HEK293T (cell line): ENCODE measurements at regions not wholly inside any gene's neighbourhood (a gene's known extent, or its start where the extent isn't known, plus 50 kb on each side); places are given as distances from the start of the nearest gene placed in this dataset.

Source experiments
- BHLHE40 ChIP-seq: fragments of 450-650 bp; IDR thresholded peaks from 2 replicates; pipeline ENCODE4 v1.6.1; 2016; ENCODE audit warnings: mild to moderate bottlenecking, moderate library complexity, borderline replicate concordance
- ELF4 ChIP-seq: fragments of 450-650 bp; IDR thresholded peaks from 2 replicates; pipeline ENCODE4 v1.6.1; 2017; ENCODE audit warnings: antibody characterized with exemption
- FOXA1 ChIP-seq: fragments of 450-650 bp; IDR thresholded peaks from 2 replicates; pipeline ENCODE4 v1.6.1; 2016; ENCODE audit warnings: mild to moderate bottlenecking
- FOXK2 ChIP-seq: fragments of 450-650 bp; IDR thresholded peaks from 2 replicates; pipeline ENCODE4 v1.6.1; 2016; ENCODE audit warnings: mild to moderate bottlenecking
- HDGF ChIP-seq: fragments of 450-650 bp; IDR thresholded peaks from 2 replicates; pipeline ENCODE4 v1.6.1; 2017; ENCODE audit warnings: antibody characterized with exemption, borderline replicate concordance
- L3MBTL2 ChIP-seq: fragments of 450-650 bp; conservative IDR thresholded peaks from 2 replicates; pipeline ENCODE4 v1.6.1; 2016; ENCODE audit warnings: mild to moderate bottlenecking
- LEF1 ChIP-seq: fragments of 450-650 bp; IDR thresholded peaks from 2 replicates; pipeline ENCODE4 v1.6.1; 2017; ENCODE audit warnings: mild to moderate bottlenecking, borderline replicate concordance
- NFRKB ChIP-seq: fragments of 450-650 bp; IDR thresholded peaks from 2 replicates; pipeline ENCODE4 v1.6.1; 2016; ENCODE audit warnings: mild to moderate bottlenecking, moderate library complexity
- SP1 ChIP-seq: fragments of 450-650 bp; IDR thresholded peaks from 2 replicates; pipeline ENCODE4 v1.6.1; 2017
- SUZ12 ChIP-seq: fragments of 450-650 bp; IDR thresholded peaks from 2 replicates; pipeline ENCODE4 v1.6.1; 2016; ENCODE audit warnings: mild to moderate bottlenecking
- TARDBP ChIP-seq: fragments of 450-650 bp; IDR thresholded peaks from 2 replicates; pipeline ENCODE4 v1.6.1; 2016

DNA sequence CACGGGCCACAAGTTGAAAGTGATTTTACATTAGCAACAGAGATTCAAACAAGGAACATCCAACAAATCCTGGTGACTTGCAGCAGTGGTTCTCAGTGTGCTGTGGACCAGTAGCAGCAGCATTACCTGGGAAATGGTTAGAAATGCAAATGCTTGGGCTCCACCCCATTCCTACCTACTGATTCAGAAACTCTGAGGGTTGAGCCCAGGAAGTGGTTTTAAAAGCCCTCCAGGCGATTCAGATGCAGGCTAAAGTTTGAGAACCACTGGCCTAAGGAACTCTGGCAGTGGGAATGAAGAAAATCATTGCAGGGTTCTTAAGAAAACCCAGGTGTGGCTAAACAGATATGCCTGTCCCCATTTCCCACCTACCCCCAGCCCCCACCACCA is 398.8 kb downstream of the ENC1 start:
- TF ChIP-seq FOXA1 (no peak), SP1 (no peak), ELF4 (no peak), TARDBP (no peak), L3MBTL2 (no peak), LEF1 (no peak), BHLHE40 (no peak), SUZ12 (no peak), HDGF (no peak), NFRKB (no peak), FOXK2 (no peak)
